ENCODE measurements at regions not wholly inside any gene's neighbourhood (a gene's known extent, or its start where the extent isn't known, plus 50 kb on each side); places are given as distances from the start of the nearest gene placed in this dataset.
"Not testable (repeated sequence)": the region's sequence is repeated elsewhere in the genome, so short reads cannot be mapped to it uniquely, and the experiment has no call there.

GRCh38 chr5:130580264-130580663 lies 584.8 kb downstream of the HINT1 start:
- ATAC-seq (no peak), DNase-seq (no peak)

DNA sequence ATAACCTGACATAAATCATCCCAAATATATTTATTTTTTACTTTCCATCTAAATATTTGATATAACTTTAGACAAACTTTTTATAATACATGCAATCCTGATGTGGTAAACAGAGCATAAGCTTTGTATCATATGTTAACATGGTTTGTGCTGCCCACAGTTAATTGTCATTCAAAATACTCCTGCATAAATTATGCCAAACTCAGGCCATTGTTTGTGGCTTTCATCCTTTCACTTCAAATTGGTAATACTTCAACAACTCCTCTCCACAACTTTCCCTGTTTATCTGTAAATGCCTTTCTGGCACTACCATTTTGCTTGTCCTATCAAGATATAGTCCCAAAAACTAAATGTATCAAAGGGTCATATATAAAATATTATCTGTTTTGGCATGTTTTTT lies 586.7 kb downstream of the HINT1 start:
- DNase-seq (no peak), ATAC-seq (no peak)

- ATAC-seq, result no peak
- no peak for DNase-seq
Observed at GRCh38 chr5:130571076-130571475, 594.0 kb downstream of the HINT1 start.

DNA sequence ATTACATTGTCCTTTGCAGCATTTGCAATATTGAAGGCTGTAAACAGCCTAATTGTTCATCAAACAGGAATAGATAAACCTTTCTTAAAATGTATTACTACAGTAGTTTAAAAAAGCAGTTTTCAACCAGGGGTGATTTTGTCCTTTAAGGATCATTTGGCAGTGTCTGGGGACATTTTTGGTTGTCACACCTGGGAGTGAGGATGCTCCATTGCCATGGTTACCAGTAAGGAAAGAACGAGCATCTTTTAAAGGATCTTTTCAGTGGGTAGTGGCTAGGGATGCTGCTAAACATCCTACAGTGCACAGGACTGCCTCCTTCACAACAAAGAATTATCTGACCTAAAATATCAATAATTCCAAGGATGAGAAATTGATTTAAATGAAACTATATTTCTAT lies 596.3 kb downstream of the HINT1 start:
- DNase-seq (no peak), ATAC-seq (no peak)

GRCh38 chr5:130555429-130555828 lies 609.6 kb downstream of the HINT1 start:
- ATAC-seq, result no peak
- no peak for DNase-seq

GRCh38 chr5:130550562-130550928 lies 614.5 kb downstream of the HINT1 start:
- DNase-seq (no peak), ATAC-seq (no peak)

GRCh38 chr5:130549884-130550561 lies 615.0 kb downstream of the HINT1 start:
- ATAC-seq (no peak), DNase-seq (no peak)

DNA sequence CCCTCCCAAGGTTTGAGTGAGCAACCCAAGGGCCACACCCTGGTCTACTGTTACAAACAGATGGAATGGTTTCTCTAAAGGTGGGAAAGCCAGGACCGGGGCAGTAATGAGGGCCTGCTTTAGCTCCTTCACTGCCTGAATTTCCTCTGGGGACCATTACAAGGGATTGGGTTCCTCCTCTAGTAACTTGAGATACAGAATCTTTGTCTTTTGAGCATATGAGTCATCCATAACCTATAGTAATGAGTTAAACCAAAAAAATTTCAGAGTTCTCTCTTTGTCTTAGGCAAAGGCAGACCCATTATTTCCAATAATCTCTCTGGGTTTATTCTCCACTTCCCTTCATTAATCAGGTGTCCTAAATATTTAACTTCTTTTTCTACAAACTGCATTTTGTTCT lies 618.8 kb downstream of the HINT1 start:
- DNase-seq, result no peak
- no peak for ATAC-seq

DNA sequence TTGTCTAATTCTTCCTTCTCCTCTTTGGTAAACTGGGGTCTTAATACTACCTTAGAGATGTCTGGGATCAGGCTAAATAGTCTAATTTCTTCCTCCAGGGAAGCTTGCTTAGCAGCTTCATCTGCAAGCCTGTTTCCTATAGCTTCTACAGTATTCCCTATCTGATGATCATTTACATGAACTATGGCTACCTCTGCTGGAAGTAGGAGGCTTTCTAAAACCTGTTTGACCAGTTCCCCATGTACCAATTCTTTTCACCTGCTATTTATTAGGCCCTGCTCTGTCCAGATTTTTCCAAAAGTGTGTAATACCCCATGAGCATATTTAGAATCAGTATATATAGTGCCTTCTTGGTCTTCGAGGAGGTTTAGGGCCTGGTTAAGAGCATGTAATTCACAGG lies 619.8 kb downstream of the HINT1 start:
- ATAC-seq (no peak), DNase-seq (no peak)

DNA sequence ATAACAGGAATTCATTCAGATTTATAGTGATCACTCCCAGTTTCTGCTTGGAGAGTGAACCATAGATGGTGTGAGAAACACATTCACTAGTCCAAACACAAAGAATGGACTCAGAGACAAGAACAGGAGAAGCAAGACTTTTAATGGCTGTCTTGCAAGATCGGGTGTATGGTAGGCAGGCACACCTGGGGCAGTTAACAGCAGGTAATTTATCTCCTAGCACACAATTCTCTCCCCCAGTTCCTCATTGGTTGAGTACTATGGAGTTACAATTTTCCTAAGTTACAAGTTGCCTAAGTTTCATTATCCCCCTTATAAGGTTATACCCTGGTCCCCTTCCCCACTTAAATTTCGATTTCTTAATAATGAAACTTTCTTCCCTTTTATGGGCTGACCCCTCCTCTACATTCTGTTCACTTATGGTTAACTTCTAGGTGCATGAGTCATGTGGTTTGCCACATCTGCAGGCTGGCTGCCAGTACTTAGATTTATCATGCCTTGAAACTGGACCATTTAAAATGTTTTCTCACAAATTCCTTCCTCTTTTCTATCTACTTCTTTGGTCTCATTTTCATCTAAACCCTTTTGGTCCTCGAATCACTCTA lies 623.3 kb downstream of the HINT1 start:
- no peak for ATAC-seq
- DNase-seq, result no peak

DNA sequence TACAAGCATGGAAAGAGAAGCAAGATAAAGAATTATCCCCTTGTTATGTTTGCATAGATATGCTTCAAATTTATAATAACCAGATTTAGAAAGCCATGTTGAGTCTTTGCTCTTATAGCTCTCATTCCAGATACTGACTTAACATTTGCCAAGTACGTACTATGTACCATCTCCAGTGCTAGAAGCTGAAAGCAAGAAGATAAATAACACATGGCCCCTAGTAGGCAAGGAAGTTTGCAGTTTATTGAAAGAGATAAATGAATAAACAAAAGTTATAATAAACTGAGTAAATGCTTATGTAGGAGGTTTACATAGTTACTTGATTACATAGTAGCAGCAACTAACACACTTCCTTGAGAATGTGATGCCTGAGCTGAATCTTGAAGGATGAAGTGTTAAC lies 628.4 kb downstream of the HINT1 start:
- ATAC-seq, result no peak
- no peak for DNase-seq

- DNase-seq (no peak), ATAC-seq (no peak)
Observed at GRCh38 chr5:130532786-130533185, 628.5 kb downstream of the CHSY3 start.

GRCh38 chr5:130529511-130530485 lies 625.5 kb downstream of the CHSY3 start:
- DNase-seq (no peak), ATAC-seq (no peak)

DNA sequence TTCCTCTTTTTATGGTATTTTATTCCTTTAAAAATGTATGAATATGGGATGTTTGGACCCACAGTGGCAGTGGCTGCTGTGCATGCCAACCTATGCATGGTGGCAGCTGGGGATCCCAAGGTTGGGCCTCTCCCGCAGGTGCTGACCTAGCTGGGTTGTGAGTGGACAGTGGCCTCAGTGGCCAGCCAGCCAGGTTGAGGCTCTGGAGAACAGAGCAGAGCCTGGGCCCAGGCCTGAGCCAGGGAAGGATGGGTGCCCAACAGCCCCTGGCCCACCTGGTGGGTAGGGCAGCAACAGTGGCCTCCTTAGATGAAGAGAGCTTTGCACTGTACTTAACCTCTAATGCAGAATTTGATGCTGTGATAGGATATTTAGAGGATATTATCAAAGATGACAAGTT lies 624.8 kb downstream of the CHSY3 start:
- no peak for DNase-seq
- ATAC-seq, result no peak

- ATAC-seq (no peak), DNase-seq (no peak)
Observed at GRCh38 chr5:130528474-130528873, 624.2 kb downstream of the CHSY3 start.

DNA sequence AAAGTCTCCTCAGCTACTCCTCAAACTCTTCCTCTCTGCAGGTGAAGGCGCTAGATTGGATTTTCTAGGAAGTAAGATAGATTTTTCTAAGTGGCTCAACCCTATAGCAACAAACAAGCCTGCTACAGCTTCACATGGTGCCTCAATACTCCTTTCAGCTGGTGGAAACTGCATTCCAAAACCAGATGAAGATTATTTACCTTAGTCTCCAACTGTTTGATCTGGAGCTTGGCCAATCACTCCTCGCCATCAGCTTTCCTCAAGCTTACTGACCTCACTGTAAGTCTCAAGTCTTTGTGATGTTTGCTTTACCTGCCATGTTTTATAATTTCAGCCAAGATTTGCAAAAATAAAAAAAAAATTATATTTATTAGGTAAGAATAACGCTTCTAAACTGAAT lies 622.4 kb downstream of the CHSY3 start:
- ATAC-seq (no peak), DNase-seq (no peak)

- DNase-seq (no peak), ATAC-seq (no peak)
Observed at GRCh38 chr5:130520211-130520610, 615.9 kb downstream of the CHSY3 start.

DNA sequence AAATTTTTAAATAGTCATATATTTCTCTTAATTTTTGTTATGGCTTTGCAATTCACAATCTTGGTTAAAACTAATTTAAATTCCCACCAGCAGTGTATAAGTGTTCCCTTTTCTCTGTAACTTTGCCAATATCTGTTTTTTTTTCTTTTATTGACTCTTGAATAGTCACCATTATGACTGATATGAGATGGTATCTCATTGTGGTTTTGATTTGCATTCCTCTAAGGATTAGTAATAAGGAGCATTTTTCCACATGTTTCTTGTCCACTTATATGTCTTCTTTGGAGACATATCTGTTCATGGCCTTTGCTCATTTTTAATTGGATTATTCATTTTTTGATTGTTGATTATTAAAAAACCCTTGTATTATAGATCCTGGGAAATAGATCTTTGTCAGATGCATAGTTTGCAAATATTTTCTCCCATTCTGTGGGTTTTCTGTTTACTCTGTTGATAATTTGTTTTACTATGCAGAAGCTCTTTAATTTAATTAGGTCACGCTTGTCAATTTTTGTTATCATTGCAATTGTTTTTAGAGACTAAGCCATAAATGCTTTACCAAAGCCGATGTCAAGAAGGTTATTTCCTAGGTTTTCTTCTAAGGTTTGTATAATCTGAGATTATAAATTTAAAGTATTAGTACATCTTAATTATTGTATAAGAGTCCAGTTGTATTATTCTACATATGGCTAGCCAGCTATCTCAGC lies 610.9 kb downstream of the CHSY3 start:
- ATAC-seq (no peak), DNase-seq (no peak)

- ATAC-seq (no peak), DNase-seq (no peak)
Observed at GRCh38 chr5:130502702-130503101, 598.4 kb downstream of the CHSY3 start.

- DNase-seq (no peak), ATAC-seq (no peak)
Observed at GRCh38 chr5:130501151-130501865, 597.0 kb downstream of the CHSY3 start.

- ATAC-seq, DNase-seq: not testable (repeated sequence)
Observed at GRCh38 chr5:130500495-130500894, 596.2 kb downstream of the CHSY3 start.

DNA sequence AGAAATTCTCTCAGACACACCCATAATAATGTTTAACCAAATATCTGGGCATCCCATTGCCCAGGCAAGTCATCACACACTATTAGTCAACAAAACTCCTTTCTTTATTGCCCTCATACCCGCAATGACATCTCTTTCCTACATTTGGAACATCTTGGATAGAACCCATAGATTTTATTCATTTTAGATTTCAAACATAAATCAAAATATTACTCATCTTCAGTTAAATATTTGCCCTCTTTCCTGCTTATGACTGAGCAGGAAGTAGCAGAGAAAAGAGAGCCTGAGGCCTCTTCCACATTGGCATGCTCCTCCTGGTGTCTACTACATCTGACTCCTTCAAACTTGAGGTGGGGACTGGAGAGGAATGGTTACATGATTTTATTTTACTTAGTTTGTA lies 592.0 kb downstream of the CHSY3 start:
- no peak for ATAC-seq
- DNase-seq, result no peak

Measured in stimulated activated naive CD8-positive, alpha-beta T cell treated with anti-CD3 and anti-CD28 coated beads, Interleukin-15, Interleukin-2, amounts not matched to agents 100 U/mL and 50 U/mL, for 24 hours (primary cell).